NCI-H748 (cell line): ENCODE measurements at regions not wholly inside any gene's neighbourhood (a gene's known extent, or its start where the extent isn't known, plus 50 kb on each side); places are given as distances from the start of the nearest gene placed in this dataset.
"Not testable (repeated sequence)": the region's sequence is repeated elsewhere in the genome, so short reads cannot be mapped to it uniquely, and the experiment has no call there.

ENCODE experiments used
- DNase-seq: peaks from one replicate; lab custom pipeline; 2025; ENCODE audit not compliant: unreplicated experiment; lab: John Stamatoyannopoulos, UW

DNA sequence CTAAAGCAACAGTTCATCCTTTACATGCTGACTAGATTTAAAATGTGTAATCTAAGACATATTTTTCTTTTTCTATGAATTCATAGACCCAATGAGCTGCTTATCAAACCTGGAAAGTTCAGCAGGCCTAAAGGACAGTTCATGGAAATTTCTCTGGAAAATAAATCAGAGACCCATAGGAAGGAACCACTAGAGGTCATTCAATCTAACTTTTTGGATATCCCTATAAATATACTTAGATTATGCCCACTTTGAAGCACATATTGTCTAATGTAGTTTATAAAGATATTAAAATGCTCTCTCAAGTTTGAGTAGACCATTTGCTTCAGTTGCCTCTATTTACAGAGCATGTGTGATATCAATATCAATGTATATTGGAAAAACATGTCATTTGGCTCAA is 473.0 kb downstream of the FAT4 start:
- DNase-seq, result no peak

- no peak for DNase-seq
Measured at GRCh38 chr4:125789023-125789422, 474.3 kb downstream of the FAT4 start.

GRCh38 chr4:125791896-125792295 is 477.1 kb downstream of the FAT4 start:
- no peak for DNase-seq

DNA sequence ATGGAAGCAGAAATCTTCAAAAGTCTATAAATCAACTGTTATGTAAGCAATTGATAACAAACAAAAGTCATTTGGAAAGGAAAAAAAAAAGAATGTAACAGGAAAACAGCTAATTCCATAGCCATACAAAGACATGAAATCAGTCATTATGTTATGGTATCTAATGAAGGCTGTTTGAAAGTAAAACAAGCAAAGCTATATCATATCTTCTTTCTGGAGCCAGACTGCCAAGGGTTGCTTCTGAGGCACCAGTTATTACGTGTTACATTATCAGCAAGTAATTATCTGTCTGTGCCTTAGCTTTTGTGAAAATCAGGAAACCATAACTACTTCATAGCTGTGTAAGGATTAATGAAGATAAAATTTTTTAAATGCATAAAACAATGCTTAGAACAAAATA is 480.2 kb downstream of the FAT4 start:
- no peak for DNase-seq

DNA sequence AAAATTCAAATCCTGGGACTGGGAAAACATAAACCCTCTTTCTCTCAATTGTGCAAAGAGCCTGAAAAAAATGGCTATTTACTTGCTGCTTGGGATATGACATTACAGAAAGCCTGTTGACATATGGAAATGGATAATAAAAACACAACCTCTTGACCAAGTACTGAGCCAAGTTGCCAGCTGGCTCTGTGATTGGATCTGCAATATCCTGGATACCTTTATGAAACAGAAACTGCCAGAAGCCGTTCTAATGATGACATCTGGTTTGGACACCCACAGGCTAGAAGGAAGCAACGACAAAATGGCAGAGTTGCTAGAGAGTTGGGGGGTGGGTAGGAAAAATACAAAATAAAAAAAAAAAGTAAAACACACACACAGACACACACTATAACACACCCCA is 481.4 kb downstream of the FAT4 start:
- no peak for DNase-seq

GRCh38 chr4:125797621-125798020 is 482.9 kb downstream of the FAT4 start:
- DNase-seq, result not testable (repeated sequence)

- DNase-seq, result no peak
Measured at GRCh38 chr4:125801373-125801772, 486.6 kb downstream of the FAT4 start.

GRCh38 chr4:125801924-125802323 is 487.2 kb downstream of the FAT4 start:
- DNase-seq, result no peak

GRCh38 chr4:125808022-125808421 is 493.3 kb downstream of the FAT4 start:
- DNase-seq, result no peak

DNA sequence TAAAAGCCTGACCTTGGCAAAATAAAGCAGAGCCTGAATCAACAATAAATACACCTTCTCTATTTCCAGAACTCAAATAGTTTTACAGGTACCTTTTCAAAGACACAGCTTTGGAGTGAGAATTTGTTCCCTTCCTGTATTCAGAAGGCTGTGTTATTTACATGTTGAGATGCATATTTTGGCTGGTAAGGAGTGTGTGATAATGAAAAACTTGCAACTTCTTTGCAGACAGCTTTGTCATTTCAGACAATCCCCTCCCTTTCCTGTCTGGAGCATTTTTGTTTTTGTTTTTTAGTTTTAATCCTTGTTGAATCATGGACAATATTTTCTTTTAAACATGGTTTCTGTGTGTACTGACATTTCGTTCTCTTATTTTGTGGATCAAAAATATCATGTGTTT is 493.8 kb downstream of the FAT4 start:
- no peak for DNase-seq

DNA sequence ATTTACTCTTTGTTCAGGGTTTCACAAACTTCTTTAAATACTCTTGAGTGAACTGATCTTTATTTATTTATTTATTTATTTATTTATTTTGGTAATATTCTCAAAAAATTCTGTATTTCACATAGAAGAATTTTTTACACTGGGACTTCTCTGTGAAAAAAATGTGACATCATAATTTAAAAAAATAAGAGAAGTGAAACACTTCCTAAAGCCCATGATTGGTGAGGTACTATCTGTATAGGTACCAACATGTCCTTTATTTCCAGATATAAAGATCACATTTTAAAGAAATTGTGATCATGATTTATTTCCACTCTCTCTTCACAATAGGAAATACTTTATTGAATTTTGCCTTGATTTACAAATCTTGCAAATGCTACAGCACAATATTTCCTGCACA is 497.1 kb downstream of the FAT4 start:
- no peak for DNase-seq

DNA sequence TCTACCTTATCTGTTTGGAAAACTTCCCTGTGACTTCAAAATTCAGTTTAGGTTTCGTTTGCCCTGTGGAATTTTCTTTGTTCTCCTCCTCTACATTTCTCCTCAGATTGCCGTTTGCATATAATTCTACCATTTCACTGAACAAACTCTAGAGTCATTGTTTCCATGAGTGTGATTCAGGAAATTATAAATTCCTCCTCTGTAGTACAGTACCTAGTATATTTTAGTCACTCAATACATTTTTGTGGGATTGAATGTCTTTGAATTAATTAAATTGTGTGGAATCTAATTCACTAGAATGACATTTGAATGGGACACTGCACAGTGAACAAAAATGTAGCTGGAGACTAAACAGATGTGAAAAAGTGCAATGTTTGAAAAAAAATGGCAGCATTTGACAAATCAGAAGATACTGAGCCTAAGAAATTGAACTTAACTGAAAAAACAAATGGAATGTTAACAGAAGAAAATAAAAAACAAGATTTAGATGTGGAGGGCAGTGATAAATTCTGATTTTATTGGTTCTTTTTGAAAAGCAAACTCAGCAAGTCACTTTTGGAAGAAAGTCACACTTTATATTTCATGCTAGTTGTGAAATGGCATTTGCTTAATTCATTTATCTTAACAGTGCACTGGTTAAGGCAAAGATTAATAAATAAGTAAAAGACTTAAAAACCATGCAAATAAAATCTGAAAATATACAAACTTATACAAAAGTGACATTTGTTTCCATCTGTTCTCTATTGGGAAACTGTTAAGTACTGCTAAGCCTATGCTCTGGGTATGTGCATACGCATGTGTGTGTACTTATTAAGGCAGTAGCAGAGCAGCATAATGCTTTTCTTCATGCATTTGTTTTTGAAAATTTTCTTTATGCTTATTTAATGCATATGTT is 512.3 kb downstream of the FAT4 start:
- no peak for DNase-seq

- DNase-seq, result no peak
Measured at GRCh38 chr4:125827696-125828052, 512.9 kb downstream of the FAT4 start.

GRCh38 chr4:125828346-125828745 is 513.6 kb downstream of the FAT4 start:
- no peak for DNase-seq

GRCh38 chr4:125832161-125832560 is 517.4 kb downstream of the FAT4 start:
- no peak for DNase-seq

- no peak for DNase-seq
Measured at GRCh38 chr4:125836597-125837195, 521.9 kb downstream of the FAT4 start.

DNA sequence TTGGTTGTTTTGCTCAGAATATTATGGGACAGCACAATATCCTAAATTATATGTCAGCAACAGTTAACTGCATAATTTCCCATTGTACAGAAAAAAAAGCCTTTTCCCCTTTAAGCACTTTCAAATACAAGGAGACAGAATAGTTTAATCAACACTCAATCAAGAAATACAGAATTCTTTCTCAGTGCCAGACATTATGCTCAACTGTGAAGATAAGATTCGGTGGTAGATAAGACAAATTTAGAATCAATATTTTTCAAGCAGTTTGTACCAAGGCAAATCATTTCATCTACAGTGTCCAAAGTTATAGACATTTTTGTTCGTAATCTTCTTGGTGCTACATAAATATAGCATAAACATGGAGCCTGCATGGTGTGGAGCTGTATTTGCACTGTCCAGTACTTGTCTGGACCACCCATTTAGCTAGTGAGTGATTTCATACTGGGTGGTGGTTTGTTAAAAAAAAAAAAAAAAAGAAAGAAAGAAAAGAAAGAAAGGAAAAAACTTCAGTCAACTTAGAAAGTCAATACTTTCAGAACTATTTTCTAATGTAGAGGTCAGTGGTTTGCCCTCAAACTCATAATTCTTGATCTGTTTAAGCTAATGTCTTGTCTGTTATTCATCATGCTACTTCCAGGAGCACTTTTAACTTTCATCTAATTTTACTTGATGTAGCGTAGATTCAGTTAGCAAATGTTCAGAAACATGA is 522.9 kb downstream of the FAT4 start:
- DNase-seq, result no peak

DNA sequence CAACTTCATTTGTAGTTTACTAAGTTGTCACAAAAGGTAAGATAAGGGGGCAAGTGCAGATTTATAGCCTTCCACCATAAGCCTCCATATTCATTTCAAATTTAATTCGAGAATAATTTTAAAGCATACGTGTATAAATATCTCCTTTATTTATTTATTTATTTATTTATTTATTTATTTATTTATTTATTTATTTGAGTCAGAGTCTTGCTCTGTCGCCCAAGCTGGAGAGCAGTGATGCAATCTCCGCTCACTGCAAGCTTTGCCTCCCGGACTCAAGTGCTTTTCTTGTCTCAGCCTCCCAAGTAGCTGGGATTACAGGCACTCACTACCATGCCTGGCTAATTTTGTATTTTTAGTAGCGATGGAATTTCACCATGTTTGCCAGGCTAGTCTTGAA is 523.4 kb downstream of the FAT4 start:
- no peak for DNase-seq

- no peak for DNase-seq
Measured at GRCh38 chr4:125838924-125839323, 524.2 kb downstream of the FAT4 start.

- DNase-seq, result no peak
Measured at GRCh38 chr4:125843947-125844346, 529.2 kb downstream of the FAT4 start.

DNA sequence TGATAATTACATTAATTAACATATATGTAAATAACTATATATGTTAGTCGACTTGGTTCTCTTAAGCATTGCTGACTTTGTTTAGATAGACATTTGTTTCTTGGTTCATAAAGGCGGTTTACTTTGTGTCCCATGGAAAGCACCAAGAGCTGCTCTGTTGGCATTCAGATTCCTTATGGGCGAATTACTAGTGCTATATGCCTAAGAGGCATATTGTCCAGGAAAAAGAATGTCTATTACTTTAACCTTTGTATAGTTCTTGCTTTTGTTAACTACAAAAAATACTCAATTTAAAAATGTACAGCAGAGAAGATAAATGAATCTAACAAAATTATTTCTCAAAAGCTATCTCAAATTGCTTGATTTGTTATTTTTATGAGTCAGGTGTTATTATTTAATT is 532.8 kb downstream of the FAT4 start:
- no peak for DNase-seq

DNA sequence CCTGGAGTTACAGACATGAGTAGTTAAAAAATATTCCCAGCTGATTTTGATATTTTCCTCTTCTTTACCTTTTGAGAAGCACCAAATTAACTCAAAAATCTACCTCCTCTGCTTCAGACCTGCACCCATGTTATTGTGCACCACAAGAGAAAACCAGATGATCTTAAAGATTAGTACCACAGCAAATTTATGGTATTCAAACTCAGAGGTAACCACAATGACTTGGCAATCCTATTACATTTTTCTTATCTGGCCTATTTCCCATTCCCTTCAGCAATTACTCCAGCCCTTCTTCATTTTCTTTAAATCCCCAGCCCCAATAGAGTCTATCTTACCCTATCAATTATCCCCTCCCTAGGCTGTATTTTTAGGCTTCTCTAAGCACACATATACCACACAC is 535.1 kb downstream of the FAT4 start:
- DNase-seq, result no peak
